Activated naive CD8-positive, alpha-beta T cell treated with anti-CD3 and anti-CD28 coated beads, Interleukin-2, amount 10 ng/mL, durations not matched to agents 7 days and 5 days (primary cell): ENCODE measurements at regions not wholly inside any gene's neighbourhood (a gene's known extent, or its start where the extent isn't known, plus 50 kb on each side); places are given as distances from the start of the nearest gene placed in this dataset.

Experiments used
- ATAC-seq: fragments of 150-1000 bp; cut with Tn5 transposase; one replicate; pipeline ENCODE4 v1.10.0; 2021; ENCODE audit warnings: low read depth, moderate library complexity
- POLR2A ChIA-PET: fragments of 350-600 bp; sonication (Branson Sonifier 250); formaldehyde crosslinking; loops from one replicate; lab custom pipeline; 2021; ENCODE audit warnings: antibody characterized with exemption; lab: Charles Lee
- DNase-seq: peaks from one replicate; pipeline ENCODE4 v3.0.0; 2021
- H3K27ac Mint-ChIP-seq: one replicate; pipeline ENCODE4 v1.8.0; 2022; ENCODE audit warnings: mild to moderate bottlenecking, mixed read lengths
- H3K27me3 Mint-ChIP-seq: one replicate; pipeline ENCODE4 v1.8.0; 2022; ENCODE audit warnings: mild to moderate bottlenecking, moderate library complexity, mixed read lengths
- H3K36me3 Mint-ChIP-seq: one replicate; pipeline ENCODE4 v1.8.0; 2021; ENCODE audit warnings: mild to moderate bottlenecking, mixed read lengths
- H3K4me1 Mint-ChIP-seq: one replicate; pipeline ENCODE4 v1.8.0; 2021; ENCODE audit warnings: mixed read lengths
- H3K4me3 Mint-ChIP-seq: one replicate; pipeline ENCODE4 v1.8.0; 2022; ENCODE audit warnings: mild to moderate bottlenecking, moderate library complexity, mixed read lengths
- H3K9me3 Mint-ChIP-seq: one replicate; pipeline ENCODE4 v1.8.0; 2021; ENCODE audit warnings: mixed read lengths

- POLR2A ChIA-PET = no interaction called here
- no peak for ATAC-seq
- Mint-ChIP-seq H3K27ac (no peak overlapping the region), H3K4me1 (no peaks in the 10 kb centered on the region), H3K9me3 (no peaks in the 10 kb centered on the region), H3K36me3 (no peaks in the 10 kb centered on the region), H3K27me3 (no peaks in the 10 kb centered on the region), H3K4me3 (no peak overlapping the region)
- no peak for DNase-seq
Observed at GRCh38 chrX:69289046-69289792, 124.0 kb upstream of the PJA1 start.

DNA sequence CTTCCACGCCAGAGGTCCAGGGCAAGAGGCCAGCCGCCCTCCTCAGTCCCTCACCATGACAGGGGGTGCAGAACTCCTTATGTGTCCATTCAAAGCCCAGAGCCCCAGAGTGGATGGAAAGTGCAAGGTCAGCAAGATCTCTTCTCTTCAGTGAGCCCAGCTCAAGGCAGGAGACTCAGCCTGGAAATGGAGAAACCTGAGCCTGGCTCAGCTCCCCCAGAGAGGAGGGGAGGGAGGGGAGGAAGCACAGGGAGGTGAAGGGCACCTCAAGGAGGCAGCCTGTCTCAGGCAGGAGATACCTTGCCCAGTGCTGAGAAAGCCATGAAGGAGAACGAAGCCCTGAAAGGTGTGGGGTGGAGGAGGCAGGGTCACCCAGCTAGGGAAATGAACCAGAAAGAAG lies 121.8 kb upstream of the PJA1 start:
- Mint-ChIP-seq H3K27ac (no peak overlapping the region), H3K9me3 (no peaks in the 10 kb centered on the region), H3K4me1 (no peaks in the 10 kb centered on the region), H3K27me3 (no peaks in the 10 kb centered on the region), H3K4me3 (no peak overlapping the region), H3K36me3 (no peaks in the 10 kb centered on the region)
- POLR2A ChIA-PET = no interaction called here
- ATAC-seq (no peak), DNase-seq (no peak)

- Mint-ChIP-seq H3K27ac (no peak overlapping the region), H3K36me3 (no peaks in the 10 kb centered on the region), H3K27me3 (peaks cover 3% of the 10 kb centered on the region), H3K4me1 (no peaks in the 10 kb centered on the region), H3K4me3 (no peak overlapping the region), H3K9me3 (no peaks in the 10 kb centered on the region)
- DNase-seq (no peak), ATAC-seq (no peak)
- POLR2A ChIA-PET = no interaction called here
Observed at GRCh38 chrX:69286565-69286906, 121.3 kb upstream of the PJA1 start.

- peaks cover 3% of the 10 kb centered on the region for H3K27me3 Mint-ChIP-seq
- H3K4me3 Mint-ChIP-seq = peak overlapping the region; percentile 37
- H3K36me3 Mint-ChIP-seq = no peaks in the 10 kb centered on the region
- peak; percentile 63 for ATAC-seq
- POLR2A ChIA-PET = no interaction called here
- H3K4me1 Mint-ChIP-seq = no peaks in the 10 kb centered on the region
- no peak overlapping the region for H3K27ac Mint-ChIP-seq
- H3K9me3 Mint-ChIP-seq = no peaks in the 10 kb centered on the region
- peak; percentile 72 for DNase-seq
Observed at GRCh38 chrX:69285881-69286564, 120.8 kb upstream of the PJA1 start.

DNA sequence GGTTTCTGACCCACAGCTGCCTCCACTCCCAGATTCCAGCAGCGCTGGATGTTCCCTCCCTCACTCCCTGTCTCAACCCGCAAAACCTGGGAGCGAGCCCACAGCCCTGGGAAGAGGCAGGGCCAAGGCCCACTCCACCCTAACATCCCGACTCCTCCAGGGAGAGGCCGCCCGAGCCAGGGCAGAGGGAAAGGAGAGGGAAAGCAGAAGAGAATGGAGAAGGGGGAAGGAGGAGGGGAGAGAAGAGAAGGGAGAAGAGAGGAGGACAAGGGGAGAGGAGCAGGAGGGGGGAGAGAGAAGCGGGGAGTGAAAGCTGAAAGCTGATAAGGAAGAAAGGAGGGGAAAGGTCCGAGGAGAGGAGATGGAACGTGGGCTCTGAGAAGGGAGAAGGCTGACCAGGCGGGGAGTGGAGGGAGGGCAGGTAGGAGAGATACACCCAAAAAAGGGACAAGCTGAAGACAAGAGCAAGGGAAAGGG lies 120.2 kb upstream of the PJA1 start:
- POLR2A ChIA-PET = no interaction called here
- Mint-ChIP-seq H3K4me1 (no peaks in the 10 kb centered on the region), H3K4me3 (peak overlapping the region; percentile 37)

GRCh38 chrX:69284491-69284890 lies 119.2 kb upstream of the PJA1 start:
- ATAC-seq = no peak
- Mint-ChIP-seq H3K27me3 (peaks cover 3% of the 10 kb centered on the region), H3K4me3 (no peak overlapping the region), H3K4me1 (no peaks in the 10 kb centered on the region), H3K9me3 (no peaks in the 10 kb centered on the region), H3K27ac (no peak overlapping the region), H3K36me3 (no peaks in the 10 kb centered on the region)
- POLR2A ChIA-PET = no interaction called here
- DNase-seq = no peak

More for the DNA sequence above, 120.2 kb upstream of the PJA1 start:
- no peak for ATAC-seq
- no peak overlapping the region for H3K27ac Mint-ChIP-seq
- H3K36me3 Mint-ChIP-seq = no peaks in the 10 kb centered on the region
- H3K27me3 Mint-ChIP-seq = peaks cover 3% of the 10 kb centered on the region
- DNase-seq = no peak
- H3K9me3 Mint-ChIP-seq = no peaks in the 10 kb centered on the region

DNA sequence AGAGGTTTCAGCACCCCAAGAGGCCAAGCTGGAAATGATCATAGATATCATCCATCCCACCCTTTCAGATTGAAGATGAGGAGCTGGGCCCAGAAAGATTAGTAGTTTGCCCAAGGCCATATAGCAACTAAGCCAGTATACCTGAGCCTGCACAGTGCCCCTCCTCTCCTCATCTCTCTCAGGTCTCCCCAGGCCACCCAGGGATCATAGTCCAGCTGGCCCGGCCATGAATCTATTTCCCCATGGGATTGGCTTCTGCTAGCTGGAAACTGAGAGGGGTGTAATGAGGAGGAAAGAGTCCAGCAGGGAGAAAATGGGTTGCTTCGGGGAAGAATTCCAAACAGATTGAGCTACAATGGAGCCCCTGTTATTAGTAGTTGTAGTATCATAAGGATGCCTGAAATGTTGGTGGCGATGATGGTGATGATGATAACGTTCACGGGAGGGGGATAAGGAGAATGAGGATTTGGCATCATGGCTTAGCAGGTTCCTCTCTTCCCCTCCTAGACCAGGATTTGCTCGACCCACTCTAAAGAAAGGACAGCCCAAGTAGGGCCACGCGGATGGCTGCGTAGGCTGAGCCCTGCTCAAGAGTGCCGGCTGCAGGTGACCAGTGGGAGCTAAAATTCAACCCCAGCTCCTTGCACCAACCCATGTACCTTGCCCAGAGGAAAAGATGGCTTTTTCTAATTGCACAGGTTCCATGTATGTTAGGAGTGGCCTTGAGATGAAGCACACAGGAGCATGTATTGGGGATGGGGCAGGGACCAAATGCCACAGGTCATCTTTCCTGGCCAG lies 117.8 kb upstream of the PJA1 start:
- H3K4me3 Mint-ChIP-seq = no peak overlapping the region
- no peaks in the 10 kb centered on the region for H3K4me1 Mint-ChIP-seq
- no peaks in the 10 kb centered on the region for H3K36me3 Mint-ChIP-seq
- POLR2A ChIA-PET = no interaction called here
- no peaks in the 10 kb centered on the region for H3K9me3 Mint-ChIP-seq
- H3K27ac Mint-ChIP-seq = no peak overlapping the region
- DNase-seq = no peak
- peaks cover 3% of the 10 kb centered on the region for H3K27me3 Mint-ChIP-seq
- no peak for ATAC-seq

- peaks cover 2% of the 10 kb centered on the region for H3K4me1 Mint-ChIP-seq
- H3K27me3 Mint-ChIP-seq = peaks cover 3% of the 10 kb centered on the region
- H3K9me3 Mint-ChIP-seq = no peaks in the 10 kb centered on the region
- no peak overlapping the region for H3K27ac Mint-ChIP-seq
- ATAC-seq = no peak
- POLR2A ChIA-PET = no interaction called here
- no peak overlapping the region for H3K4me3 Mint-ChIP-seq
- no peaks in the 10 kb centered on the region for H3K36me3 Mint-ChIP-seq
- no peak for DNase-seq
Observed at GRCh38 chrX:69280933-69281332, 115.7 kb upstream of the PJA1 start.

- no peaks in the 10 kb centered on the region for H3K36me3 Mint-ChIP-seq
- no peak for ATAC-seq
Observed at GRCh38 chrX:69279234-69279633, 114.0 kb upstream of the PJA1 start.

GRCh38 chrX:69278031-69278687 lies 112.9 kb upstream of the PJA1 start:
- ATAC-seq (no peak), DNase-seq (no peak)
- Mint-ChIP-seq H3K4me1 (peaks cover 2% of the 10 kb centered on the region), H3K27me3 (peaks cover 3% of the 10 kb centered on the region), H3K4me3 (no peak overlapping the region), H3K36me3 (no peaks in the 10 kb centered on the region), H3K27ac (no peak overlapping the region), H3K9me3 (no peaks in the 10 kb centered on the region)
- POLR2A ChIA-PET = no interaction called here

More at GRCh38 chrX:69279234-69279633, 114.0 kb upstream of the PJA1 start:
- no peak overlapping the region for H3K4me3 Mint-ChIP-seq
- H3K27ac Mint-ChIP-seq = no peak overlapping the region
- H3K4me1 Mint-ChIP-seq = peaks cover 2% of the 10 kb centered on the region
- no peaks in the 10 kb centered on the region for H3K9me3 Mint-ChIP-seq
- POLR2A ChIA-PET = no interaction called here
- DNase-seq = no peak
- H3K27me3 Mint-ChIP-seq = peaks cover 3% of the 10 kb centered on the region

DNA sequence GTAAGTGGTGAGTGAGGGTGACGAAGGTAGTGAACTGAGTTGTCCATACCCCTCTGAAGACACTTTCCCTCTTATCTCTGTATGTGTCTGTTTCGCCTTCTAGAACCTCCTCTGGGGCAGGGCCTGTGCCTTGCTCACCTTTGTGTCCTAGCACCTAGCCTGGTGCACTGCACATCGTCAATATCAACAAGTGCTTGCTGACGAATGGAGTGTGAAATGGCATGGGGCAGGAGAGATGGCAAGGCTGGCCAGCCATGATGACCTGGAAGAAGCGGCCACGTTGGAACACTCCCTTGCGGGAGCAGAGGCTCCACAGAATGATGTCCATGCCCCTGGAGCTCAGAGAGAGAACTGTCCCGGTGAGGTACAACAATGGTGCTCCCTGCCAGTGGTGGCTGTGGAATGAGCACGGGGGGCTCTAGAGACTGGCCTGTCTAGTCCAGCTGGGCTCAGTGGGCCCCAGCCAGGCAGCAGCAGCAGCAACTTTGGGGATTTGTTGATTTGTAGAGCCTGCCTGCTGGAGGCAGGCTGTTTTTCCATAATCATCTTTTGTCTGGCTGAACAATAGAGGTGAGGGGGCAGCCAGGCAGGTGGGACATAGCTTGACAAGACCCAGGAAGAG lies 112.2 kb upstream of the PJA1 start:
- Mint-ChIP-seq H3K27me3 (peaks cover 3% of the 10 kb centered on the region), H3K36me3 (no peaks in the 10 kb centered on the region), H3K9me3 (no peaks in the 10 kb centered on the region), H3K4me1 (peaks cover 2% of the 10 kb centered on the region), H3K27ac (no peak overlapping the region), H3K4me3 (no peak overlapping the region)
- ATAC-seq (no peak), DNase-seq (no peak)
- POLR2A ChIA-PET = no interaction called here

DNA sequence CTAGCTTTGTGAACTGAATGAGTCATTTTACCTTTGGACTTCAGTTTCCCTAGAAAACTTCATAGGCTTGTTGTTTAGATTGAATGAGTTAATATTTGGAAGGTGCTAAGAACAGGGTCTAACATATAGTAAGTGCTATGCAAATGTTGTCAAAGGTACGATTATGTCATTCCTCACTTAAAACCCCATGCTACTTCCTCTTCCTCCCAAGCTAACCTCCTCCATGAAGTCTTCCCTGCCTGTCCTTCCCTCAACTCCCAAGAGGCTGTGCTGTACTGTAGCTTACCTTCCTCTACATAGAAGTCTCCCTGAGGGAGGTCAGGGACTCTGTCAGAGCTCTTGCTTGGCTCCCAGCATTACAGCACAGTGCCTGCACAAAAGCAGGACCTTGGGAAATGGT lies 103.4 kb upstream of the PJA1 start:
- Mint-ChIP-seq H3K27ac (no peak overlapping the region), H3K9me3 (no peaks in the 10 kb centered on the region), H3K4me1 (no peaks in the 10 kb centered on the region), H3K4me3 (no peak overlapping the region), H3K27me3 (peaks cover 3% of the 10 kb centered on the region), H3K36me3 (no peaks in the 10 kb centered on the region)
- POLR2A ChIA-PET = no interaction called here
- ATAC-seq = no peak
- DNase-seq = no peak

- POLR2A ChIA-PET = no interaction called here
- DNase-seq = no peak
- Mint-ChIP-seq H3K4me3 (no peak overlapping the region), H3K27ac (no peak overlapping the region), H3K9me3 (no peaks in the 10 kb centered on the region), H3K36me3 (no peaks in the 10 kb centered on the region), H3K4me1 (no peaks in the 10 kb centered on the region), H3K27me3 (peaks cover 11% of the 10 kb centered on the region)
- ATAC-seq = no peak
Observed at GRCh38 chrX:69264158-69264581, 98.9 kb upstream of the PJA1 start.
